Breast epithelium (tissue), 3 donors: ENCODE measurements at regions not wholly inside any gene's neighbourhood (a gene's known extent, or its start where the extent isn't known, plus 50 kb on each side); places are given as distances from the start of the nearest gene placed in this dataset.

Experiments used
- POLR2A ChIP-seq: fragments of 450-650 bp; IDR thresholded peaks from one replicate; pipeline ENCODE4 v1.6.1; 2016; ENCODE audit warnings: antibody characterized with exemption, mild to moderate bottlenecking, moderate library complexity
- POLR2AphosphoS5 ChIP-seq, 3 donors: sonication (generic); formaldehyde crosslinking; IDR thresholded peaks; one replicate each; pipeline ENCODE4 v1.6.1; 2017; ENCODE audit warnings: antibody characterized with exemption in 3 of 3
- TF ChIP-seq, protein P1 (sequence below), 3 donors: fragments of 450-650 bp; IDR thresholded peaks; one replicate each; pipeline ENCODE4 v1.5.1; 2016 to 2017; ENCODE audit warnings: antibody characterized with exemption in 3 of 3, mild to moderate bottlenecking in 3 of 3, moderate library complexity in 3 of 3

GRCh38 chr12:88273875-88274274 is 131.8 kb downstream of the TMTC3 start:
- TF ChIP-seq, protein P1, sequence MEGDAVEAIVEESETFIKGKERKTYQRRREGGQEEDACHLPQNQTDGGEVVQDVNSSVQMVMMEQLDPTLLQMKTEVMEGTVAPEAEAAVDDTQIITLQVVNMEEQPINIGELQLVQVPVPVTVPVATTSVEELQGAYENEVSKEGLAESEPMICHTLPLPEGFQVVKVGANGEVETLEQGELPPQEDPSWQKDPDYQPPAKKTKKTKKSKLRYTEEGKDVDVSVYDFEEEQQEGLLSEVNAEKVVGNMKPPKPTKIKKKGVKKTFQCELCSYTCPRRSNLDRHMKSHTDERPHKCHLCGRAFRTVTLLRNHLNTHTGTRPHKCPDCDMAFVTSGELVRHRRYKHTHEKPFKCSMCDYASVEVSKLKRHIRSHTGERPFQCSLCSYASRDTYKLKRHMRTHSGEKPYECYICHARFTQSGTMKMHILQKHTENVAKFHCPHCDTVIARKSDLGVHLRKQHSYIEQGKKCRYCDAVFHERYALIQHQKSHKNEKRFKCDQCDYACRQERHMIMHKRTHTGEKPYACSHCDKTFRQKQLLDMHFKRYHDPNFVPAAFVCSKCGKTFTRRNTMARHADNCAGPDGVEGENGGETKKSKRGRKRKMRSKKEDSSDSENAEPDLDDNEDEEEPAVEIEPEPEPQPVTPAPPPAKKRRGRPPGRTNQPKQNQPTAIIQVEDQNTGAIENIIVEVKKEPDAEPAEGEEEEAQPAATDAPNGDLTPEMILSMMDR (IDR thresholded peaks at IDR 0.05) = no peak
- TF ChIP-seq POLR2AphosphoS5 (IDR thresholded peaks at IDR 0.05) = no peak
- no peak for TF ChIP-seq POLR2A
